DOHH2 (cell line): ENCODE measurements at regions not wholly inside any gene's neighbourhood (a gene's known extent, or its start where the extent isn't known, plus 50 kb on each side); places are given as distances from the start of the nearest gene placed in this dataset.

ENCODE experiments used
- H3F3A ChIP-seq: fragments of 200-600 bp; sonication (generic), shearing (Covaris generic); 2 replicates; pipeline ENCODE4 v1.6.0; 2016; ENCODE audit warnings: antibody characterized with exemption, mild to moderate bottlenecking; ENCODE audit not compliant: control insufficient read depth, insufficient read depth
- H3K27ac ChIP-seq: fragments of 200-600 bp; sonication (generic); 2 replicates; pipeline ENCODE4 v1.5.1; 2014; ENCODE audit warnings: low read depth, mild to moderate bottlenecking, low read length, moderate library complexity
- H3K27me3 ChIP-seq: fragments of 200-600 bp; sonication (generic); 2 replicates; pipeline ENCODE4 v1.6.1; 2014; ENCODE audit warnings: mild to moderate bottlenecking, low read length, mixed read lengths; ENCODE audit not compliant: control insufficient read depth
- H3K36me3 ChIP-seq: fragments of 200-600 bp; sonication (generic); 2 replicates; pipeline ENCODE4 v1.6.1; 2014; ENCODE audit warnings: mild to moderate bottlenecking, low read length, moderate library complexity, mixed read lengths; ENCODE audit not compliant: control insufficient read depth
- H3K4me1 ChIP-seq: fragments of 200-600 bp; sonication (generic); 2 replicates; pipeline ENCODE4 v1.6.1; 2014; ENCODE audit warnings: mild to moderate bottlenecking, low read length, mixed read lengths; ENCODE audit not compliant: control insufficient read depth
- H3K4me2 ChIP-seq: fragments of 200-600 bp; sonication (generic); 2 replicates; pipeline ENCODE4 v1.6.0; 2014; ENCODE audit warnings: mild to moderate bottlenecking, low read length, moderate library complexity
- H3K4me3 ChIP-seq: fragments of 200-600 bp; sonication (generic); 2 replicates; pipeline ENCODE4 v1.5.1; 2014; ENCODE audit warnings: mild to moderate bottlenecking, low read length, mixed read lengths
- H3K79me2 ChIP-seq: fragments of 200-600 bp; sonication (generic); 2 replicates; pipeline ENCODE4 v1.6.1; 2014; ENCODE audit warnings: mild to moderate bottlenecking, low read length, mixed read lengths; ENCODE audit not compliant: control insufficient read depth
- H3K9me2 ChIP-seq: fragments of 200-600 bp; sonication (generic); replicated peaks from 2 replicates; pipeline ENCODE4 v1.6.1; 2014; ENCODE audit warnings: mild to moderate bottlenecking, low read length, mixed read lengths; ENCODE audit not compliant: control insufficient read depth
- H3K9me3 ChIP-seq: fragments of 200-600 bp; sonication (generic); 2 replicates; pipeline ENCODE4 v1.6.1; 2014; ENCODE audit warnings: antibody characterized with exemption, low read length, mixed read lengths; ENCODE audit not compliant: control insufficient read depth, insufficient read depth
- H4K20me1 ChIP-seq: fragments of 200-600 bp; sonication (generic); 2 replicates; pipeline ENCODE4 v1.6.0; 2014; ENCODE audit warnings: low read depth, mild to moderate bottlenecking, antibody characterized with exemption, low read length, moderate library complexity; ENCODE audit not compliant: control insufficient read depth, insufficient read depth
- EZH2phosphoT487 ChIP-seq: fragments of 200-600 bp; sonication (generic); IDR thresholded peaks from 2 replicates; pipeline ENCODE4 v1.6.1; 2017; ENCODE audit warnings: borderline replicate concordance, mild to moderate bottlenecking, antibody characterized with exemption, low read length, moderate library complexity, mixed read lengths
- TF ChIP-seq, protein P1 (sequence below): fragments of 200-600 bp; sonication (generic); IDR thresholded peaks from one replicate; pipeline ENCODE4 v1.5.1; 2014; ENCODE audit warnings: antibody characterized with exemption, mild to moderate bottlenecking, low read depth, low read length; ENCODE audit not compliant: poor library complexity, severe bottlenecking

DNA sequence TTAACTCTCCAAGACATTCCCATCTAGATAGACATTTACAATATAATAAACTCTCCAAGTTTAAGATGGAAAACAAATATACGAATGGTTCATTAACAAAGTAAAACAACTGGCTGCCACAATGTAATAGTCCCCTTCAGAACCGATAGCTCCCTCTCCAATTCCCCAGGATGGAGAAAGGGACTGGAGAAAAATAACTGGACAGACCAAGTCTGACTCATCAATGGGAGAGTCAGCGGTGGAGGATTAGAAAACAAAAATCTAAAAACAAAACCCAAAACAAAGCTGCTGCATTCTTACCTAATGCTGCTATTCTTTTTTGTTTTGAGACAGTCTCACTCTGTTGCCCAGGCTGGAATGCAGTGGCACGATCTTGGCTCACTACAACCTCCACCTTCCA is 468.1 kb downstream of the SHQ1 start:
- no peak overlapping the region for H3K27ac ChIP-seq
- TF ChIP-seq EZH2phosphoT487, result no peak
- TF ChIP-seq, protein P1, sequence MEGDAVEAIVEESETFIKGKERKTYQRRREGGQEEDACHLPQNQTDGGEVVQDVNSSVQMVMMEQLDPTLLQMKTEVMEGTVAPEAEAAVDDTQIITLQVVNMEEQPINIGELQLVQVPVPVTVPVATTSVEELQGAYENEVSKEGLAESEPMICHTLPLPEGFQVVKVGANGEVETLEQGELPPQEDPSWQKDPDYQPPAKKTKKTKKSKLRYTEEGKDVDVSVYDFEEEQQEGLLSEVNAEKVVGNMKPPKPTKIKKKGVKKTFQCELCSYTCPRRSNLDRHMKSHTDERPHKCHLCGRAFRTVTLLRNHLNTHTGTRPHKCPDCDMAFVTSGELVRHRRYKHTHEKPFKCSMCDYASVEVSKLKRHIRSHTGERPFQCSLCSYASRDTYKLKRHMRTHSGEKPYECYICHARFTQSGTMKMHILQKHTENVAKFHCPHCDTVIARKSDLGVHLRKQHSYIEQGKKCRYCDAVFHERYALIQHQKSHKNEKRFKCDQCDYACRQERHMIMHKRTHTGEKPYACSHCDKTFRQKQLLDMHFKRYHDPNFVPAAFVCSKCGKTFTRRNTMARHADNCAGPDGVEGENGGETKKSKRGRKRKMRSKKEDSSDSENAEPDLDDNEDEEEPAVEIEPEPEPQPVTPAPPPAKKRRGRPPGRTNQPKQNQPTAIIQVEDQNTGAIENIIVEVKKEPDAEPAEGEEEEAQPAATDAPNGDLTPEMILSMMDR, result no peak
- peaks cover 4% of the 10 kb centered on the region; the same call in 1 of the 2 replicates for H3F3A ChIP-seq
- H3K27me3 ChIP-seq, result no peaks in the 10 kb centered on the region
- H3K79me2 ChIP-seq, result peaks cover 58% of the 10 kb centered on the region
- H3K4me1 ChIP-seq, result no peaks in the 10 kb centered on the region; the same call in 1 of the 2 replicates
- no peak overlapping the region for H3K4me3 ChIP-seq
- peaks cover 24% of the 10 kb centered on the region for H3K36me3 ChIP-seq
- no peak overlapping the region for H3K4me2 ChIP-seq
- H4K20me1 ChIP-seq, result peaks cover 39% of the 10 kb centered on the region; the same call in 1 of the 2 replicates
- H3K9me2 ChIP-seq, result no peaks in the 10 kb centered on the region
- H3K9me3 ChIP-seq, result no peaks in the 10 kb centered on the region

DNA sequence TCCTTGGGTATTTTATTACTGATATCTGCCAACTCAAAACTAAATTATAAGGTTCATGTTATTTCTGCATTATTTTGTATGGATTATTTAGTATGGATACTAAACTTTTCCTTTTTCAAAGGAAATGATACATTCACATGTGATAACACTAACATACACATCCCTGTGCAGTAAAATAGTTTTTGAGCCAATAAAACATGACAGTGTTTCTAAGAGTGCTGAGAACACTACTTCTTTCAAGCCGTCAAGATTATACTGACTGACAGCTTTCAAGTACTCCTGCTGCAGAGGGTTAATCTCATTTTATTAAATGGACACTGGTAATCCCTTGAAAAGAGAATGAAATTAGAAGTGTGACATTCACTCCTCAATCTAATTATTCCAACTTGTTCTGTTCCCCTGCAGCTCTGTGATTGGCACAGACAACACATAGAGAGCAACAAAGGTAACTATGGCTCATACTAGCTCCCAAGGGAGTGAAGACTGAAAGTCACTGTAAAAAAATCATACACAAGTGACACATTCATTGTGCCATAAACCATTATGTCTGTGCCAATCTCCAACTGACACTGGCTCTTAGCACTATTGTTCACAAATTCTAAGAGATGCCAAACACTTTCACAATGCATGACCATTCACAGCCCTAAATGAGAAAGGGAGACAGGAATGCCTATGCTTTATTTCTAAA is 468.6 kb downstream of the SHQ1 start:
- no peak overlapping the region for H3K4me2 ChIP-seq
- H3K9me2 ChIP-seq, result no peaks in the 10 kb centered on the region
- no peak overlapping the region for H3K27ac ChIP-seq
- H3K79me2 ChIP-seq, result peaks cover 53% of the 10 kb centered on the region
- no peaks in the 10 kb centered on the region for H3K27me3 ChIP-seq
- H3K4me1 ChIP-seq, result no peaks in the 10 kb centered on the region; the same call in 1 of the 2 replicates
- peaks cover 33% of the 10 kb centered on the region; the same call in 1 of the 2 replicates for H4K20me1 ChIP-seq
- H3K36me3 ChIP-seq, result peaks cover 24% of the 10 kb centered on the region
- H3K9me3 ChIP-seq, result no peaks in the 10 kb centered on the region
- H3K4me3 ChIP-seq, result no peak overlapping the region
- peaks cover 4% of the 10 kb centered on the region; the same call in 1 of the 2 replicates for H3F3A ChIP-seq
- TF ChIP-seq, protein P1, result no peak
- no peak for TF ChIP-seq EZH2phosphoT487

DNA sequence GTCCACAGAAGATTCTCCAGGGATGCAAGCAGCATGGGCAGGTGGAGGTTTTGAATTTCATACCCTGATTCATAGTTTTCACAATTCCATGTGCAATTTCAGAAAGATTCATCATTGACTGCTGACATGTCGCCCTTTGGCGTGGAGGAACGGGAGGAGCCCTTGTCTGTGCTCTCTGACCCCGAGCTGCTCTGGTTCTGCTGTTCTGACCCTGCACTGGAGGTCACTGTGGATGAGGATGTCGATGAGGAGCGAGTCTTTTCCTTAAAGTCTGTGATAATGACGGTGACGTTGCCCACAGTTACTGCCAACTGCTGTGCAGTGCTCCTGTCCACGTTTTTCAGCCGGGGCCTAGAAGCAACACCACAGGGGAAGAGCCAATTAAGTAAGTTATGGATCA is 470.0 kb downstream of the SHQ1 start:
- Histone ChIP-seq H3K4me1 (no peaks in the 10 kb centered on the region; the same call in 1 of the 2 replicates), H3K27me3 (no peaks in the 10 kb centered on the region), H3F3A (peaks cover 4% of the 10 kb centered on the region; the same call in 1 of the 2 replicates), H3K9me2 (no peaks in the 10 kb centered on the region), H3K79me2 (peaks cover 39% of the 10 kb centered on the region), H3K4me3 (no peak overlapping the region), H3K27ac (no peak overlapping the region), H3K36me3 (peaks cover 24% of the 10 kb centered on the region), H3K9me3 (no peaks in the 10 kb centered on the region), H4K20me1 (peaks cover 22% of the 10 kb centered on the region; the same call in 1 of the 2 replicates), H3K4me2 (no peak overlapping the region)
- no peak for TF ChIP-seq EZH2phosphoT487
- TF ChIP-seq, protein P1, result no peak
